RWPE2 (cell line): ENCODE measurements at regions not wholly inside any gene's neighbourhood (a gene's known extent, or its start where the extent isn't known, plus 50 kb on each side); places are given as distances from the start of the nearest gene placed in this dataset.

Source experiments
- ATAC-seq: fragments of 200-7000 bp; cut with Tn5 transposase; 3 replicates; pipeline ENCODE4 v1.9.1; 2021; ENCODE audit warnings: low read depth
- DNase-seq: peaks from one replicate; pipeline ENCODE4 v3.0.0-alpha.2; 2020; ENCODE audit warnings: low spot score
- H3K27ac ChIP-seq: fragments of 450-650 bp; 2 replicates; pipeline ENCODE4 v1.5.1; 2017; ENCODE audit warnings: mild to moderate bottlenecking; ENCODE audit not compliant: poor library complexity, severe bottlenecking
- H3K27me3 ChIP-seq: fragments of 250-450 bp; sonication (Bioruptor Pico); 2 replicates; pipeline ENCODE4 v1.5.1; 2021; ENCODE audit warnings: mild to moderate bottlenecking, moderate library complexity; ENCODE audit not compliant: insufficient read depth, poor library complexity, severe bottlenecking
- H3K36me3 ChIP-seq: fragments of 250-450 bp; sonication (Bioruptor Pico); 2 replicates; pipeline ENCODE4 v1.5.1; 2020; ENCODE audit warnings: low read depth, mild to moderate bottlenecking, moderate library complexity
- H3K4me1 ChIP-seq: fragments of 250-450 bp; sonication (Bioruptor Pico); 2 replicates; pipeline ENCODE4 v1.5.1; 2021; ENCODE audit warnings: mild to moderate bottlenecking, moderate library complexity; ENCODE audit not compliant: insufficient read depth, poor library complexity, severe bottlenecking
- H3K4me3 ChIP-seq: fragments of 250-450 bp; sonication (Bioruptor Pico); 2 replicates; pipeline ENCODE4 v1.5.1; 2021; ENCODE audit warnings: mild to moderate bottlenecking, moderate library complexity; ENCODE audit not compliant: severe bottlenecking
- H3K9me3 ChIP-seq: fragments of 250-450 bp; sonication (Bioruptor Pico); 2 replicates; pipeline ENCODE4 v1.5.1; 2021; ENCODE audit warnings: mild to moderate bottlenecking, moderate library complexity; ENCODE audit not compliant: severe bottlenecking
- TF ChIP-seq, protein P1 (sequence below): fragments of 450-650 bp; IDR thresholded peaks from one replicate; pipeline ENCODE4 v1.5.1; 2017; ENCODE audit warnings: mild to moderate bottlenecking, moderate library complexity; ENCODE audit not compliant: poor library complexity, severe bottlenecking

DNA sequence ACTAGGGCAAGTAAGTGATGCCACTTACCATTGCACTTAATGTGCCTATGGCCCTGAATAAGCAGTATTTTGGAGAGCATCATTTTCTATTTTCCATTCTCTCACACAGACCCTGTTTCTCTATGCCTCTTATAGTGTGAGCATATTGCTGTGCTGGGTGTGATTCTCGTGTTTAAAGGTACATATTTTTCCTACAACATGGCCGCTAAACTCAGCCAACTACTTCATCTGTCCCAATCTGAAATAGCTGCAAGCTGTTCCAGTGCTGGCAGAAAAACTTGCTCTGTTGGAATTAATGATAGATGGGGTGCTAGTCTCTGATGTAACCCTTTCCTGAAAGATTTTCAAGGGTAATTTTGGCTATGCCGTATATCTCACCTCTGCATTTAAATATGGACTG is 97.5 kb downstream of the ZNF326 start:
- H3K36me3 ChIP-seq = no peaks in the 10 kb centered on the region
- H3K27ac ChIP-seq = no peak overlapping the region
- no peaks in the 10 kb centered on the region for H3K9me3 ChIP-seq
- H3K27me3 ChIP-seq = peaks cover 18% of the 10 kb centered on the region
- H3K4me1 ChIP-seq = no peaks in the 10 kb centered on the region
- ATAC-seq (no peak), DNase-seq (no peak)
- no peak overlapping the region for H3K4me3 ChIP-seq
- TF ChIP-seq, protein P1, sequence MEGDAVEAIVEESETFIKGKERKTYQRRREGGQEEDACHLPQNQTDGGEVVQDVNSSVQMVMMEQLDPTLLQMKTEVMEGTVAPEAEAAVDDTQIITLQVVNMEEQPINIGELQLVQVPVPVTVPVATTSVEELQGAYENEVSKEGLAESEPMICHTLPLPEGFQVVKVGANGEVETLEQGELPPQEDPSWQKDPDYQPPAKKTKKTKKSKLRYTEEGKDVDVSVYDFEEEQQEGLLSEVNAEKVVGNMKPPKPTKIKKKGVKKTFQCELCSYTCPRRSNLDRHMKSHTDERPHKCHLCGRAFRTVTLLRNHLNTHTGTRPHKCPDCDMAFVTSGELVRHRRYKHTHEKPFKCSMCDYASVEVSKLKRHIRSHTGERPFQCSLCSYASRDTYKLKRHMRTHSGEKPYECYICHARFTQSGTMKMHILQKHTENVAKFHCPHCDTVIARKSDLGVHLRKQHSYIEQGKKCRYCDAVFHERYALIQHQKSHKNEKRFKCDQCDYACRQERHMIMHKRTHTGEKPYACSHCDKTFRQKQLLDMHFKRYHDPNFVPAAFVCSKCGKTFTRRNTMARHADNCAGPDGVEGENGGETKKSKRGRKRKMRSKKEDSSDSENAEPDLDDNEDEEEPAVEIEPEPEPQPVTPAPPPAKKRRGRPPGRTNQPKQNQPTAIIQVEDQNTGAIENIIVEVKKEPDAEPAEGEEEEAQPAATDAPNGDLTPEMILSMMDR = no peak
